A549 (cell line): ENCODE measurements at regions not wholly inside any gene's neighbourhood (a gene's known extent, or its start where the extent isn't known, plus 50 kb on each side); places are given as distances from the start of the nearest gene placed in this dataset.

Experiments used
- ATAC-seq, 2 experiments: fragments of 200-7000 bp in 1 of 2; fragments of >200 bp in 1 of 2; cut with Nextera tagmentation in 1 of 2; cut with Tn5 transposase in 1 of 2; 3 replicates each; pipeline versions ENCODE4 v1.8.0 to v1.9.1; 2018 to 2020; ENCODE audit warnings: mild to moderate bottlenecking in 1 of 2, moderate library complexity in 1 of 2
- CTCF ChIA-PET: fragments of 300-600 bp; sonication (Branson Sonifier 250); formaldehyde crosslinking; extraction: SDS; loops from one replicate; lab custom pipeline; 2021; ENCODE audit warnings: antibody characterized with exemption, inconsistent platforms; lab: Yijun Ruan, JAX
- POLR2A ChIA-PET: fragments of 350-600 bp; formaldehyde crosslinking; extraction: SDS; loops from one replicate; lab custom pipeline; 2021; ENCODE audit warnings: antibody characterized with exemption, inconsistent platforms; lab: Yijun Ruan, JAX
- DNase-seq, 2 experiments: peaks; one replicate each; pipeline versions ENCODE4 v3.0.0 to v3.0.0-alpha.2; 2011 to 2016; ENCODE audit warnings: low read depth in 1 of 2, low spot score in 1 of 2
- FAIRE-seq: peaks from 2 replicates; lab custom pipeline; 2011; peaks lifted over from hg19 to GRCh38; lab: Jason Lieb, UNC
- H3K27ac ChIP-seq, 2 experiments: fragments of >200 bp; sonication (Bioruptor Twin); formaldehyde crosslinking; 3 replicates each; pipeline ENCODE4 v1.5.1; 2016 to 2017
- H3K4me1 ChIP-seq: fragments of >200 bp; sonication (Bioruptor Twin); formaldehyde crosslinking; 3 replicates; pipeline ENCODE4 v1.6.1; 2016
- H3K4me2 ChIP-seq: fragments of >200 bp; sonication (Bioruptor Twin); formaldehyde crosslinking; 3 replicates; pipeline ENCODE4 v1.6.1; 2016
- H3K4me3 ChIP-seq: fragments of >200 bp; sonication (Bioruptor Twin); formaldehyde crosslinking; 3 replicates; pipeline ENCODE4 v1.5.1; 2016
- H3K9me3 ChIP-seq: fragments of >200 bp; sonication (Bioruptor Twin); formaldehyde crosslinking; 3 replicates; pipeline ENCODE4 v1.6.1; 2016
- ATOH8 ChIP-seq: fragments of 250-450 bp; sonication (Bioruptor Pico); IDR thresholded peaks from 2 replicates; pipeline ENCODE4 v1.5.0; 2020; ENCODE audit warnings: low read depth, mild to moderate bottlenecking, moderate library complexity
- EHF ChIP-seq: fragments of 250-450 bp; sonication (Bioruptor Pico); IDR thresholded peaks from 2 replicates; pipeline ENCODE4 v1.5.0; 2020; ENCODE audit warnings: mild to moderate bottlenecking
- EHMT2 ChIP-seq: fragments of 200-600 bp; sonication (generic); IDR thresholded peaks from 2 replicates; pipeline ENCODE4 v1.6.1; 2016; ENCODE audit warnings: antibody characterized with exemption, low read depth, mild to moderate bottlenecking, moderate library complexity
- FOSB ChIP-seq: fragments of 250-450 bp; sonication (Bioruptor Pico); IDR thresholded peaks from 2 replicates; pipeline ENCODE4 v1.5.0; 2020; ENCODE audit warnings: mild to moderate bottlenecking, moderate library complexity
- FOXS1 ChIP-seq: fragments of 250-450 bp; sonication (Bioruptor Pico); IDR thresholded peaks from 2 replicates; pipeline ENCODE4 v1.5.0; 2020; ENCODE audit warnings: mild to moderate bottlenecking, moderate library complexity
- HEYL ChIP-seq: fragments of 250-450 bp; sonication (Bioruptor Pico); IDR thresholded peaks from 2 replicates; pipeline ENCODE4 v1.8.0; 2021; ENCODE audit warnings: mild to moderate bottlenecking, moderate library complexity
- HOXA7 ChIP-seq: fragments of 250-450 bp; sonication (Bioruptor Pico); IDR thresholded peaks from 2 replicates; pipeline ENCODE4 v1.5.0; 2020; ENCODE audit warnings: mild to moderate bottlenecking, moderate library complexity
- HOXB13 ChIP-seq: fragments of 250-450 bp; sonication (Bioruptor Pico); IDR thresholded peaks from 2 replicates; pipeline ENCODE4 v1.5.0; 2020; ENCODE audit warnings: low read depth, mild to moderate bottlenecking, moderate library complexity
- KDM1A ChIP-seq: fragments of 200-600 bp; sonication (generic); IDR thresholded peaks from 2 replicates; pipeline ENCODE4 v1.6.1; 2016; ENCODE audit warnings: low read depth, mild to moderate bottlenecking
- MAX ChIP-seq: IDR thresholded peaks from 2 replicates; pipeline ENCODE4 v1.6.1; 2012
- PHF8 ChIP-seq: fragments of 200-600 bp; sonication (generic); IDR thresholded peaks from 2 replicates; pipeline ENCODE4 v1.6.1; 2016; ENCODE audit warnings: low read depth, mild to moderate bottlenecking, antibody characterized with exemption, moderate library complexity, borderline replicate concordance
- RAD21 ChIP-seq, 2 experiments: fragments of >200 bp in 1 of 2; sonication (Bioruptor Twin) in 1 of 2; formaldehyde crosslinking in 1 of 2; IDR thresholded peaks in 1 of 2; conservative IDR thresholded peaks in 1 of 2; 2 replicates in 1 of 2; 3 replicates in 1 of 2; pipeline ENCODE4 v1.6.1; 2012 to 2018; ENCODE audit warnings: inconsistent platforms in 1 of 2
- RARB ChIP-seq: fragments of 250-450 bp; sonication (Bioruptor Pico); IDR thresholded peaks from 2 replicates; pipeline ENCODE4 v1.8.0; 2021; ENCODE audit warnings: mild to moderate bottlenecking, moderate library complexity
- RCOR1 ChIP-seq: fragments of 150-350 bp; IDR thresholded peaks from 2 replicates; pipeline ENCODE4 v1.6.1; 2014; ENCODE audit warnings: antibody characterized with exemption, low read length, low read depth
- TP53 ChIP-seq: fragments of 250-450 bp; sonication (Bioruptor Pico); IDR thresholded peaks from 2 replicates; pipeline ENCODE4 v1.5.0; 2021; ENCODE audit warnings: mild to moderate bottlenecking, moderate library complexity
- USF2 ChIP-seq: fragments of 450-650 bp; IDR thresholded peaks from 2 replicates; pipeline ENCODE4 v1.6.1; 2014; ENCODE audit warnings: antibody characterized with exemption
- ZSCAN20 ChIP-seq: fragments of 250-450 bp; sonication (Bioruptor Pico); IDR thresholded peaks from 2 replicates; pipeline ENCODE4 v1.8.0; 2022; ENCODE audit warnings: mild to moderate bottlenecking, moderate library complexity
- WGBS: methylation state at CpG from one replicate; pipeline ENCODE4 v1.1.6; 2017; ENCODE audit errors: missing lambda C conversion rate; 5-methylcytosine and 5-hydroxymethylcytosine counted together
- TF ChIP-seq, protein P1 (sequence below): fragments of >200 bp; sonication (Bioruptor Twin); formaldehyde crosslinking; IDR thresholded peaks from 2 replicates; pipeline ENCODE4 v1.6.1; 2016
- TF ChIP-seq, protein P2 (sequence below): fragments of 150-350 bp; IDR thresholded peaks from 2 replicates; pipeline ENCODE4 v1.6.1; 2014; ENCODE audit warnings: low read depth, mild to moderate bottlenecking, low read length
- TF ChIP-seq, protein P3 (sequence below): fragments of >200 bp; sonication (Bioruptor Twin); formaldehyde crosslinking; IDR thresholded peaks from 3 replicates; pipeline ENCODE4 v1.6.1; 2016
- TF ChIP-seq, protein P4 (sequence below): IDR thresholded peaks from 2 replicates; pipeline ENCODE4 v1.6.1; 2012

DNA sequence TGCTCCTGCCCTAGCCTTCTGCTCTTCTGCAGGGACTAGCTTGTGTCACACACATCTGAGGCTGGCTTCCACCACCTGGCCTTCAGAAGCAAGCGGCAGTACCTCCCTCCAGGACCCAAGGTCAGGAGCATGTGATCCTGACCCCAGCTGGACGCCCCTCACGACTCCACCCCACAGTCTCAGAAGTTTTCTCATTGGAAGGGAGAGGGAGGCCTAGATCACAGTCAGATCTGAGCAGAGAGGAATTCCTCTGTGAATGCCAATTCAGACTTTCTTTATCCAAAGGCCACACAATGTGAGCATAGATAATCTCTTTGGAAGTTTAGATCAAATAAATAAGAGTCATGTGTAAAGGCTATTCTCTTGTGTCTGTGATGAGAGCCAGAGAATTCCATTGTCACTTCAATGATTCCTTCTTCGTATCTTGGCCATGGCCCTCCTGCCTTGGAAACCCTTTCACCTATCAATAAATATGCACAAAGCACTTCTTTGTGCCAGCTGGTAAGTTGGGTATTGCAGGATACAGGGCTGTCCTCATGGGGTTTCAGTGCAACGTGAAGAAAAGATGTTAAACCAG lies 142.9 kb downstream of the SNX19 start (continued):
- TF ChIP-seq, protein P1, sequence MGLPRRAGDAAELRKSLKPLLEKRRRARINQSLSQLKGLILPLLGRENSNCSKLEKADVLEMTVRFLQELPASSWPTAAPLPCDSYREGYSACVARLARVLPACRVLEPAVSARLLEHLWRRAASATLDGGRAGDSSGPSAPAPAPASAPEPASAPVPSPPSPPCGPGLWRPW, result no peak

DNA sequence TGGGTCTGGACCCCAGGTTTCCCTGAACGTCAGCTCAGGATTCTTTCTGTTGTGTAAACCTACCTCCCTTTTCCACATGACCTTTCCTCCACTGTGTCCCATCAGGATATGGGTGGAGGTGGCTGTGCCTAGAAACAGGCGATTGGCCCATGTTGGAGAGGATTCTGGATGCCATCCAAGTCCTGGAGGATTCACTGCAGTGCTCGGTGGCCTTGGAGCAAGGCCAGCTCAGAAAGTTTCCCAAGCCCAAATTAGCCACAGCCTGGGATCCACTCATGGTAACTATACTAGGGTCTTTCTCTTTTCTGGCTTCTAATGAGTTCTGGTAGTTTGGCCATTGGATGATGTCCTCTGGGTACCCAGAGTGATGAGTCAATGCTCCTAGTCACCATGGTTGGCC lies 141.6 kb downstream of the SNX19 start:
- DNase-seq (no peak), ATAC-seq (no peak), FAIRE-seq (no peak)
- CTCF ChIA-PET, result no interaction called here
- no peak overlapping the region for H3K27ac ChIP-seq
- 48% methylated on average over 3 of the region's 3 CpGs for WGBS
- POLR2A ChIA-PET, result no interaction called here
- no peaks in the 10 kb centered on the region for H3K9me3 ChIP-seq
- no peak overlapping the region for H3K4me3 ChIP-seq
- H3K4me1 ChIP-seq, result 0 out of 3 replicates have a peak, but pooled peaks cover 4% of the 10 kb centered on the region
- no peak overlapping the region for H3K4me2 ChIP-seq
- TF ChIP-seq, protein P1, result no peak
- no peak for TF ChIP-seq KDM1A
- TF ChIP-seq TP53 (CRISPR knock-in tag), result no peak
- TF ChIP-seq MAX, result no peak
- TF ChIP-seq, protein P2, sequence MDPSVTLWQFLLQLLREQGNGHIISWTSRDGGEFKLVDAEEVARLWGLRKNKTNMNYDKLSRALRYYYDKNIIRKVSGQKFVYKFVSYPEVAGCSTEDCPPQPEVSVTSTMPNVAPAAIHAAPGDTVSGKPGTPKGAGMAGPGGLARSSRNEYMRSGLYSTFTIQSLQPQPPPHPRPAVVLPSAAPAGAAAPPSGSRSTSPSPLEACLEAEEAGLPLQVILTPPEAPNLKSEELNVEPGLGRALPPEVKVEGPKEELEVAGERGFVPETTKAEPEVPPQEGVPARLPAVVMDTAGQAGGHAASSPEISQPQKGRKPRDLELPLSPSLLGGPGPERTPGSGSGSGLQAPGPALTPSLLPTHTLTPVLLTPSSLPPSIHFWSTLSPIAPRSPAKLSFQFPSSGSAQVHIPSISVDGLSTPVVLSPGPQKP, result no peak
- TF ChIP-seq FOXS1 (CRISPR knock-in tag), result no peak
- TF ChIP-seq USF2, result no peak
- no peak for TF ChIP-seq ATOH8 (CRISPR knock-in tag)
- TF ChIP-seq, protein P3, sequence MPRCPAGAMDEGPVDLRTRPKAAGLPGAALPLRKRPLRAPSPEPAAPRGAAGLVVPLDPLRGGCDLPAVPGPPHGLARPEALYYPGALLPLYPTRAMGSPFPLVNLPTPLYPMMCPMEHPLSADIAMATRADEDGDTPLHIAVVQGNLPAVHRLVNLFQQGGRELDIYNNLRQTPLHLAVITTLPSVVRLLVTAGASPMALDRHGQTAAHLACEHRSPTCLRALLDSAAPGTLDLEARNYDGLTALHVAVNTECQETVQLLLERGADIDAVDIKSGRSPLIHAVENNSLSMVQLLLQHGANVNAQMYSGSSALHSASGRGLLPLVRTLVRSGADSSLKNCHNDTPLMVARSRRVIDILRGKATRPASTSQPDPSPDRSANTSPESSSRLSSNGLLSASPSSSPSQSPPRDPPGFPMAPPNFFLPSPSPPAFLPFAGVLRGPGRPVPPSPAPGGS, result no peak
- no peak for TF ChIP-seq RCOR1
- TF ChIP-seq EHMT2, result no peak
- no peak for TF ChIP-seq RARB
- no peak for TF ChIP-seq HOXB13 (CRISPR knock-in tag)
- TF ChIP-seq, protein P4, sequence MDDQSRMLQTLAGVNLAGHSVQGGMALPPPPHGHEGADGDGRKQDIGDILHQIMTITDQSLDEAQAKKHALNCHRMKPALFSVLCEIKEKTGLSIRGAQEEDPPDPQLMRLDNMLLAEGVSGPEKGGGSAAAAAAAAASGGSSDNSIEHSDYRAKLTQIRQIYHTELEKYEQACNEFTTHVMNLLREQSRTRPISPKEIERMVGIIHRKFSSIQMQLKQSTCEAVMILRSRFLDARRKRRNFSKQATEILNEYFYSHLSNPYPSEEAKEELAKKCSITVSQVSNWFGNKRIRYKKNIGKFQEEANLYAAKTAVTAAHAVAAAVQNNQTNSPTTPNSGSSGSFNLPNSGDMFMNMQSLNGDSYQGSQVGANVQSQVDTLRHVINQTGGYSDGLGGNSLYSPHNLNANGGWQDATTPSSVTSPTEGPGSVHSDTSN, result no peak
- TF ChIP-seq RAD21 (conservative IDR thresholded peaks at IDR 0.05 in 1 of 2, IDR thresholded peaks at IDR 0.05 in 1 of 2), result no peak
- TF ChIP-seq EHF (CRISPR knock-in tag), result no peak
- TF ChIP-seq, all 56 proteins: peak for 0

GRCh38 chr11:130775306-130776060 lies 140.8 kb downstream of the SNX19 start:
- no peak overlapping the region for H3K27ac ChIP-seq
- no peaks in the 10 kb centered on the region for H3K9me3 ChIP-seq
- CTCF ChIA-PET, result no interaction called here
- FAIRE-seq (no peak), DNase-seq (peak in 1 of 2 experiments; percentile 35), ATAC-seq (no peak; a peak in 1 of 6 replicates)
- H3K4me2 ChIP-seq, result no peak overlapping the region
- no peak for TF ChIP-seq ATOH8 (CRISPR knock-in tag)
- TF ChIP-seq HOXA7 (CRISPR knock-in tag), result no peak
- TF ChIP-seq FOSB (CRISPR knock-in tag), result no peak
- TF ChIP-seq PHF8, result no peak
- TF ChIP-seq ZSCAN20 (CRISPR knock-in tag), result no peak
- TF ChIP-seq HEYL (CRISPR knock-in tag), result no peak
- H3K4me3 ChIP-seq, result no peak overlapping the region
- 0 out of 3 replicates have a peak, but pooled peaks cover 4% of the 10 kb centered on the region for H3K4me1 ChIP-seq
- POLR2A ChIA-PET, result no interaction called here
- WGBS, result 68% methylated on average over 6 of the region's 6 CpGs
